ENCODE measurements at regions not wholly inside any gene's neighbourhood (a gene's known extent, or its start where the extent isn't known, plus 50 kb on each side); places are given as distances from the start of the nearest gene placed in this dataset.

DNA sequence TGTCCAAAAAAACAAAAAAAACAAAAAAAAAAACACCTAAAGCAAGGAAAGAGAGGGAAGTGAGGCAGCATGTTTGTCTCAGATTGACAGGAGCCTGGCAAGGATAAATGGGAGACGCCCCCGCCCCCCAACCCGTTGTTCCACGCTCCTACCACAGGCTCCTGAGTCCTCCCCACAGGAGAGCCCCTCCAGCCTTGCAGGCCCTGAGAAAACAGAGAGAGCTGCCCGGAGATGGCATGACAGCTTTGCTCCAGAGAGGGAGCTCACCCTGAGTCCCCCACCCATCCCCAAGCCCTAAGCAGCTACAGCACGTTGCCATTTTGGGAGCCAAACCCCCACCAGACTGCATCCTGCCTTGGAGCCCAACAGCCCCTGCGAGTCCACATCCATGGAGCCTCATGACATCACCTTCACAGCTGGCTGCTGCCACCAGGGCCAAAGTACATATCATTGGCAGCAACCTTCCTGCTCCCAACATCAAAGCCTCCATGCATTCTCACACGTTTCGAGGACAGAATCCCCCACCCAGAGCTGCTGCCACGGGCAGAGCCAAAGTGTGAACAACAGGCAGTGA lies 1283.3 kb downstream of the TYW1 start:
- H3K9me3 ChIP-seq (replicated peaks): peaks cover 18% of the 10 kb centered on the region
- no peaks in the 10 kb centered on the region for H3K36me3 ChIP-seq
- TF ChIP-seq, protein P1, sequence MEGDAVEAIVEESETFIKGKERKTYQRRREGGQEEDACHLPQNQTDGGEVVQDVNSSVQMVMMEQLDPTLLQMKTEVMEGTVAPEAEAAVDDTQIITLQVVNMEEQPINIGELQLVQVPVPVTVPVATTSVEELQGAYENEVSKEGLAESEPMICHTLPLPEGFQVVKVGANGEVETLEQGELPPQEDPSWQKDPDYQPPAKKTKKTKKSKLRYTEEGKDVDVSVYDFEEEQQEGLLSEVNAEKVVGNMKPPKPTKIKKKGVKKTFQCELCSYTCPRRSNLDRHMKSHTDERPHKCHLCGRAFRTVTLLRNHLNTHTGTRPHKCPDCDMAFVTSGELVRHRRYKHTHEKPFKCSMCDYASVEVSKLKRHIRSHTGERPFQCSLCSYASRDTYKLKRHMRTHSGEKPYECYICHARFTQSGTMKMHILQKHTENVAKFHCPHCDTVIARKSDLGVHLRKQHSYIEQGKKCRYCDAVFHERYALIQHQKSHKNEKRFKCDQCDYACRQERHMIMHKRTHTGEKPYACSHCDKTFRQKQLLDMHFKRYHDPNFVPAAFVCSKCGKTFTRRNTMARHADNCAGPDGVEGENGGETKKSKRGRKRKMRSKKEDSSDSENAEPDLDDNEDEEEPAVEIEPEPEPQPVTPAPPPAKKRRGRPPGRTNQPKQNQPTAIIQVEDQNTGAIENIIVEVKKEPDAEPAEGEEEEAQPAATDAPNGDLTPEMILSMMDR (IDR thresholded peaks at IDR 0.05; ENCODE audit: borderline replicate concordance): no peak
- H3K27ac ChIP-seq (replicated peaks): no peak overlapping the region
- H3K4me1 ChIP-seq: no peaks in the 10 kb centered on the region
- H3K27me3 ChIP-seq (ENCODE audit: low read depth): peaks cover 13% of the 10 kb centered on the region
- H3K4me3 ChIP-seq: no peak overlapping the region
- DNase-seq: no peak
- intact Hi-C loops (cut with micrococcal nuclease): no loop called here

DNA sequence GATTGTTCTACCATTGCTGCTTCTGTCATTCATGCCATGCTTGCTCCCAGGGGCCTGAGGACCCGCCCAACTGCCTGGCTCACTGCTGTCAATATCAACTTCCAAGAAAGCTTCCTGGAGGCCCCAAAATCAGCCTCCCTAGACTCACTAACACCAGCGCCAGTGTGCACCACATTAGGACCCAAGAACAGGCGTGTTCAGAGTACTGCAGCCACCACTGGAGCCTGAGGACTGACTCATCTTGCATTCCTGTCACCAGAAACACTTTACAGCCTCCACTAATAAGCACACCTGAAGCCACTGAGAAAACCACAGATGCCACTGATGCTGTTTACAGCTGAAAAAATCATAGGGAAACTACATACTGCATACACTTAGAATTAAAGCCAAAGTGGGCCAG lies 1284.3 kb downstream of the TYW1 start:
- DNase-seq: no peak
- Histone ChIP-seq H3K4me1 (no peaks in the 10 kb centered on the region), H3K9me3 (replicated peaks) (peaks cover 28% of the 10 kb centered on the region), H3K27me3 (ENCODE audit: low read depth) (peaks cover 13% of the 10 kb centered on the region), H3K36me3 (no peaks in the 10 kb centered on the region), H3K27ac (replicated peaks) (no peak overlapping the region), H3K4me3 (no peak overlapping the region)
- TF ChIP-seq, protein P1 (IDR thresholded peaks at IDR 0.05; ENCODE audit: borderline replicate concordance): no peak
- intact Hi-C loops (cut with micrococcal nuclease): no loop called here

DNA sequence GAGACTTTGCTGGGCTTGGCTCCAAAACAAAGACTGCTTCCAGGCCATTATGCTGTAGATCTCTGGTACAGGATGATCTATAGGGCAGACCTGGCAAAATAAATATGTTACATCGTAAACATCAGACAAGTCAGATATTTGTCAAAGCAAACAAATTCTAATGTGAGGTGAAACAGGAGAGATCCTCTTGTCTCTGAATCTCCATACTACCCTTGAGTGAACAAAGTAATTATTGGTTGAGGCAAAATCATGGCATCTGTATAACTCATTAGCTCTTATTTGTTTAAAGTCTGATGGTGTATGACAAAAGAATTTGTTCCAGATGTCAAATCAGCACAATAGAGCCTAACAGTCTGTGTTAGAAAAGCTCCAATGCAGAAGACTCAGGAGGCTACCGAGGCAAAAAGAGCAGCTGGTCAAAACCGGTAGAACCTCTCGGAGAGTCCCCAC lies 1291.5 kb downstream of the TYW1 start:
- Histone ChIP-seq H3K27me3 (ENCODE audit: low read depth) (no peaks in the 10 kb centered on the region), H3K4me3 (no peak overlapping the region), H3K4me1 (no peaks in the 10 kb centered on the region), H3K36me3 (no peaks in the 10 kb centered on the region), H3K9me3 (replicated peaks) (peaks cover 45% of the 10 kb centered on the region), H3K27ac (replicated peaks) (no peak overlapping the region)
- no peak for DNase-seq
- intact Hi-C loops (cut with micrococcal nuclease): no loop called here
- TF ChIP-seq, protein P1 (IDR thresholded peaks at IDR 0.05; ENCODE audit: borderline replicate concordance): no peak

DNA sequence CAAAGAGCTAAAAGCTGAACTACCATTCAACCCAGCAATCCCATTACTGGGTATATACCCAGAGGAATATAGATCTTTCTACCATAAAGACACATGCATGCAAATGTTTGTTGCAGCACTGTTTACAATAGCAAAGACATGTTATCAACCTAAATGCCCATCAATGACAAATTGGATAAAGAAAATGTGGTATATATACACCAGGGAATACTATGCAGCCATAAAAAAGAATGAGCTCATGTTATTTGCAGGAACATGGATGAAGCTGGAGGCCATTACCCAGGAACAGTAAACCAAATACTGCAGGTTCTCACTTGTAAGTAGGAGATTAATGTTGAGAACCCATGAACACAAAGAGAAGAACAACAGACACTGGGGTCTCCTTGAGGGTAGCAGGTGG lies 1295.1 kb downstream of the TYW1 start:
- no peaks in the 10 kb centered on the region for H3K36me3 ChIP-seq
- no peaks in the 10 kb centered on the region for H3K27me3 ChIP-seq (ENCODE audit: low read depth)

DNA sequence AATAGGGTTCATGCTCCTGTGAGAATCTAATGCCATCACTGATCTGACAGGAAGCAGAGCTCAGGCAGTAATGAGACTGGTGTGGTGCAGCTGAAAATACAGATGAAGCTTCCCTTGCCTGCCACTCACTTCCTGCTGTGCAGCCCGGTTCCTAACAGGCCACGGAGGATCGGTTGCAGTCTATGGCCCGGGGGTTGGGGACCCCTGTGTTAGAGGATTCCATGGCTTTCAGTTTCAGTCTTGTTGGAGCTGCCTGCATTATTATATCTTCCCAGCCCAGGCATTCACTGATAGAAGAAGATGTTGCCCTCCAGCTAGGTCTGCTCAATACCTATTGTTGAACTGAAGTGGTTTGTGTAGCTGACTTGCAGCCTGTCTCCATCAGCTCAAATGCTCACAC lies 1298.8 kb downstream of the TYW1 start:
- intact Hi-C loops (cut with micrococcal nuclease): no loop called here
- no peak overlapping the region for H3K4me3 ChIP-seq
- peaks cover 5% of the 10 kb centered on the region for H3K9me3 ChIP-seq (replicated peaks)
- no peak overlapping the region for H3K27ac ChIP-seq (replicated peaks)
- H3K4me1 ChIP-seq: no peaks in the 10 kb centered on the region
- DNase-seq: no peak
- peaks cover 7% of the 10 kb centered on the region for H3K27me3 ChIP-seq (ENCODE audit: low read depth)
- TF ChIP-seq, protein P1 (IDR thresholded peaks at IDR 0.05; ENCODE audit: borderline replicate concordance): no peak
- no peaks in the 10 kb centered on the region for H3K36me3 ChIP-seq

More for the DNA sequence above, 1295.1 kb downstream of the TYW1 start:
- no peak overlapping the region for H3K4me3 ChIP-seq
- no peak for DNase-seq
- H3K4me1 ChIP-seq: no peaks in the 10 kb centered on the region
- H3K9me3 ChIP-seq (replicated peaks): peaks cover 12% of the 10 kb centered on the region
- intact Hi-C loops (cut with micrococcal nuclease): no loop called here
- TF ChIP-seq, protein P1 (IDR thresholded peaks at IDR 0.05; ENCODE audit: borderline replicate concordance): no peak
- H3K27ac ChIP-seq (replicated peaks): no peak overlapping the region
